H9 (cell line): ENCODE measurements at regions not wholly inside any gene's neighbourhood (a gene's known extent, or its start where the extent isn't known, plus 50 kb on each side); places are given as distances from the start of the nearest gene placed in this dataset.

Experiments
- DNase-seq: peaks from one replicate; pipeline ENCODE4 v3.0.0-alpha.2; 2017
- H2AFZ ChIP-seq: one replicate; pipeline ENCODE4 v1.6.1; 2013; ENCODE audit warnings: mild to moderate bottlenecking, low read length, control low read depth, moderate library complexity
- H2AK5ac ChIP-seq: 2 replicates; pipeline ENCODE4 v1.6.1; 2013; ENCODE audit warnings: low read length, control low read depth, mixed read lengths; ENCODE audit not compliant: insufficient read length
- H2BK120ac ChIP-seq: one replicate; pipeline ENCODE4 v1.6.1; 2013; ENCODE audit warnings: low read depth, mild to moderate bottlenecking, low read length, control low read depth, inconsistent platforms; ENCODE audit not compliant: poor library complexity, severe bottlenecking
- H2BK12ac ChIP-seq: 2 replicates; pipeline ENCODE4 v1.6.1; 2013; ENCODE audit warnings: low read length, control low read depth, mixed read lengths, low read depth; ENCODE audit not compliant: insufficient read length
- H2BK15ac ChIP-seq: 2 replicates; pipeline ENCODE4 v1.6.1; 2013; ENCODE audit warnings: low read depth, low read length, control low read depth
- H2BK20ac ChIP-seq: one replicate; pipeline ENCODE4 v1.6.1; 2013; ENCODE audit warnings: low read depth, mild to moderate bottlenecking, low read length, control low read depth, inconsistent platforms; ENCODE audit not compliant: poor library complexity, severe bottlenecking
- H2BK5ac ChIP-seq: 2 replicates; pipeline ENCODE4 v1.6.1; 2013; ENCODE audit warnings: low read length, control low read depth, mixed read lengths; ENCODE audit not compliant: insufficient read length
- H3K14ac ChIP-seq: 2 replicates; pipeline ENCODE4 v1.6.1; 2013; ENCODE audit warnings: low read length, control low read depth; ENCODE audit not compliant: insufficient read depth
- H3K18ac ChIP-seq: 2 replicates; pipeline ENCODE4 v1.6.1; 2013; ENCODE audit warnings: low read depth, mild to moderate bottlenecking, mixed read lengths, low read length, control low read depth; ENCODE audit not compliant: insufficient read length
- H3K23ac ChIP-seq: 2 replicates; pipeline ENCODE4 v1.6.1; 2013; ENCODE audit warnings: low read length, control low read depth, mixed read lengths, low read depth; ENCODE audit not compliant: insufficient read length
- H3K23me2 ChIP-seq: 2 replicates; pipeline ENCODE4 v1.6.1; 2013; ENCODE audit warnings: low read depth, mild to moderate bottlenecking, mixed read lengths, low read length, control low read depth; ENCODE audit not compliant: insufficient read length, poor library complexity, severe bottlenecking
- H3K27ac ChIP-seq: 2 replicates; pipeline ENCODE4 v1.5.1; 2013; ENCODE audit warnings: low read length, control low read depth, mixed read lengths, low read depth; ENCODE audit not compliant: insufficient read length
- H3K27me3 ChIP-seq: 2 replicates; pipeline ENCODE4 v1.6.1; 2013; ENCODE audit warnings: low read length, control low read depth, inconsistent platforms; ENCODE audit not compliant: insufficient read depth
- H3K4ac ChIP-seq: 2 replicates; pipeline ENCODE4 v1.6.1; 2013; ENCODE audit warnings: low read depth, mild to moderate bottlenecking, control low read depth, inconsistent platforms, low read length, moderate library complexity
- H3K4me1 ChIP-seq: 2 replicates; pipeline ENCODE4 v1.6.1; 2013; ENCODE audit warnings: low read length, control low read depth, inconsistent platforms; ENCODE audit not compliant: insufficient read depth
- H3K4me2 ChIP-seq: 2 replicates; pipeline ENCODE4 v1.6.1; 2013; ENCODE audit warnings: low read length, control low read depth, mixed read lengths; ENCODE audit not compliant: insufficient read length, insufficient read depth
- H3K56ac ChIP-seq: 2 replicates; pipeline ENCODE4 v1.6.1; 2013; ENCODE audit warnings: low read depth, mild to moderate bottlenecking, mixed read lengths, low read length, control low read depth; ENCODE audit not compliant: insufficient read length
- H3K79me1 ChIP-seq: 2 replicates; pipeline ENCODE4 v1.6.1; 2013; ENCODE audit warnings: low read depth, mild to moderate bottlenecking, moderate library complexity, low read length, control low read depth, inconsistent platforms; ENCODE audit not compliant: insufficient read depth, poor library complexity, severe bottlenecking
- H3K79me2 ChIP-seq: 2 replicates; pipeline ENCODE4 v1.6.1; 2013; ENCODE audit warnings: low read length, control low read depth, inconsistent platforms; ENCODE audit not compliant: insufficient read depth
- H3K9ac ChIP-seq: 2 replicates; pipeline ENCODE4 v1.6.1; 2013; ENCODE audit warnings: low read length, control low read depth, mixed read lengths; ENCODE audit not compliant: insufficient read length; ENCODE audit errors: extremely low read depth
- H3K9me3 ChIP-seq: one replicate; pipeline ENCODE4 v1.6.1; 2013; ENCODE audit warnings: low read depth, low read length, inconsistent platforms; ENCODE audit not compliant: control insufficient read depth
- H3T11ph ChIP-seq: one replicate; pipeline ENCODE4 v1.6.1; 2013; ENCODE audit warnings: mild to moderate bottlenecking, low read length, control low read depth, inconsistent platforms
- H4K20me1 ChIP-seq: one replicate; pipeline ENCODE4 v1.6.1; 2013; ENCODE audit not compliant: control insufficient read depth, insufficient read length, insufficient read depth
- H4K5ac ChIP-seq: 2 replicates; pipeline ENCODE4 v1.6.1; 2013; ENCODE audit warnings: low read depth, mild to moderate bottlenecking, mixed read lengths, low read length, control low read depth; ENCODE audit not compliant: insufficient read length
- H4K8ac ChIP-seq: replicated peaks from 2 replicates; pipeline ENCODE4 v1.6.1; 2013; ENCODE audit warnings: low read length, control low read depth, mixed read lengths, low read depth; ENCODE audit not compliant: insufficient read length
- H4K91ac ChIP-seq: 2 replicates; pipeline ENCODE4 v1.6.1; 2013; ENCODE audit warnings: low read depth, mild to moderate bottlenecking, moderate library complexity, mixed read lengths, low read length, control low read depth; ENCODE audit not compliant: insufficient read length
- H3K27ac Mint-ChIP-seq, 3 experiments: 2 replicates in 2 of 3; 3 replicates in 1 of 3; pipeline ENCODE4 v1.8.0; 2020 to 2021; ENCODE audit warnings: mixed read lengths in 3 of 3, mild to moderate bottlenecking in 1 of 3, moderate library complexity in 1 of 3
- H3K27me3 Mint-ChIP-seq: 2 replicates; pipeline ENCODE4 v1.8.0; 2021; ENCODE audit warnings: low read depth, mild to moderate bottlenecking, moderate library complexity, mixed read lengths
- H3K36me3 Mint-ChIP-seq, 3 experiments: 2 replicates in 2 of 3; 3 replicates in 1 of 3; pipeline ENCODE4 v1.8.0; 2020 to 2021; ENCODE audit warnings: low read depth in 3 of 3, mixed read lengths in 3 of 3; ENCODE audit not compliant: insufficient read depth in 1 of 3
- H3K4me1 Mint-ChIP-seq, 2 experiments: 2 replicates each; pipeline ENCODE4 v1.8.0; 2020; ENCODE audit warnings: mixed read lengths in 2 of 2
- H3K4me3 Mint-ChIP-seq, 2 experiments: 2 replicates in 1 of 2; 3 replicates in 1 of 2; pipeline ENCODE4 v1.8.0; 2020 to 2021; ENCODE audit warnings: mild to moderate bottlenecking in 2 of 2, mixed read lengths in 2 of 2, moderate library complexity in 1 of 2
- H3K9me3 Mint-ChIP-seq, 2 experiments: 2 replicates in 1 of 2; 3 replicates in 1 of 2; pipeline ENCODE4 v1.8.0; 2020; ENCODE audit warnings: mild to moderate bottlenecking in 2 of 2, mixed read lengths in 2 of 2, moderate library complexity in 1 of 2
- WGBS: extraction: QIAGEN DNeasy Blood & Tissue Kit; methylation state at CpG from one replicate; pipeline ENCODE4 v1.1.7; 2013; ENCODE audit warnings: missing lambda C conversion rate, low lambda C conversion rate, mixed read lengths; ENCODE audit not compliant: insufficient read length; ENCODE audit errors: extremely low coverage; 5-methylcytosine and 5-hydroxymethylcytosine counted together
- TF ChIP-seq, protein P1 (sequence below): fragments of 200-600 bp; sonication (generic); conservative IDR thresholded peaks from 3 replicates; pipeline ENCODE4 v1.8.0; 2021; ENCODE audit warnings: antibody characterized with exemption, mild to moderate bottlenecking

DNA sequence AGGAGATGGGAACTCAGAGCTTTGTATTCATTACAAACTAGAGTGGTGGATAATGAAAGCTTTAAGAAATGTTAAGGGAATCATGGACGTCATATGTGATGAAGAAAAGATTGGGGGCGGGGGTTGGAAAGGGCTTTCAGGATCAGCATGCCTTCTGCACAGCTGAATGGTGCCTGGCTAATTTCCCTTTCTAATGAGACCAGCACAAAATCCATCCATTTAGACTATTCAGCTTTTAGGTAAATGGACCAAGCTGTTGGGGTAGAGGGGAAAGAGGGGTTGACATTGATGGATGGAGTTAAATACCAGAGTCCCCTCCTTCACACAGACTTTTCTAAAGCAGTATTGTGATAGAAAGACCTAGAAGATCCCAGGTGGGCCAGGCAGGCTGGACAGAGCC is 737.9 kb upstream of the WWC1 start:
- Histone ChIP-seq H3K23ac (no peak overlapping the region), H2BK5ac (no peak overlapping the region), H4K8ac (no peak overlapping the region), H3K23me2 (no peaks in the 10 kb centered on the region), H2AFZ (no peak overlapping the region), H2BK20ac (no peak overlapping the region), H2BK15ac (no peak overlapping the region), H3K56ac (no peak overlapping the region), H3K79me2 (no peaks in the 10 kb centered on the region), H3K27me3 (no peaks in the 10 kb centered on the region), H3K4me2 (no peak overlapping the region), H3K14ac (no peak overlapping the region), H3K18ac (no peak overlapping the region), H3K9me3 (no peaks in the 10 kb centered on the region), H3K4ac (no peak overlapping the region), H3K9ac (no peak overlapping the region), H2BK12ac (no peak overlapping the region), H2AK5ac (no peak overlapping the region), H2BK120ac (no peak overlapping the region), H4K91ac (no peak overlapping the region), H3K27ac (no peak overlapping the region), H3K4me1 (peaks cover 8% of the 10 kb centered on the region; the same call in 1 of the 2 replicates), H3T11ph (no peak overlapping the region), H4K5ac (no peak overlapping the region), H4K20me1 (no peaks in the 10 kb centered on the region), H3K79me1 (no peaks in the 10 kb centered on the region)
- H3K27me3 Mint-ChIP-seq: no peaks in the 10 kb centered on the region; the same call in 1 of the 2 replicates
- peaks cover 0 to 2% (median 0%) of the 10 kb centered on the region in 3 experiments; a peak in 2 of 7 replicates for H3K36me3 Mint-ChIP-seq
- no peak for DNase-seq
- H3K4me3 Mint-ChIP-seq: no peak overlapping the region
- no CpG with 5 or more reads among the region's 2 CpGs for WGBS
- peaks cover 3 to 7% of the 10 kb centered on the region in 2 experiments; a peak in 2 of 5 replicates for H3K9me3 Mint-ChIP-seq
- peaks cover 36 to 37% of the 10 kb centered on the region in 2 experiments for H3K4me1 Mint-ChIP-seq
- TF ChIP-seq, protein P1, sequence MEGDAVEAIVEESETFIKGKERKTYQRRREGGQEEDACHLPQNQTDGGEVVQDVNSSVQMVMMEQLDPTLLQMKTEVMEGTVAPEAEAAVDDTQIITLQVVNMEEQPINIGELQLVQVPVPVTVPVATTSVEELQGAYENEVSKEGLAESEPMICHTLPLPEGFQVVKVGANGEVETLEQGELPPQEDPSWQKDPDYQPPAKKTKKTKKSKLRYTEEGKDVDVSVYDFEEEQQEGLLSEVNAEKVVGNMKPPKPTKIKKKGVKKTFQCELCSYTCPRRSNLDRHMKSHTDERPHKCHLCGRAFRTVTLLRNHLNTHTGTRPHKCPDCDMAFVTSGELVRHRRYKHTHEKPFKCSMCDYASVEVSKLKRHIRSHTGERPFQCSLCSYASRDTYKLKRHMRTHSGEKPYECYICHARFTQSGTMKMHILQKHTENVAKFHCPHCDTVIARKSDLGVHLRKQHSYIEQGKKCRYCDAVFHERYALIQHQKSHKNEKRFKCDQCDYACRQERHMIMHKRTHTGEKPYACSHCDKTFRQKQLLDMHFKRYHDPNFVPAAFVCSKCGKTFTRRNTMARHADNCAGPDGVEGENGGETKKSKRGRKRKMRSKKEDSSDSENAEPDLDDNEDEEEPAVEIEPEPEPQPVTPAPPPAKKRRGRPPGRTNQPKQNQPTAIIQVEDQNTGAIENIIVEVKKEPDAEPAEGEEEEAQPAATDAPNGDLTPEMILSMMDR: no peak
- H3K27ac Mint-ChIP-seq: peak overlapping the region in 1 of 3 experiments; percentile 10; a peak in 1 of 7 replicates
